ENCODE measurements at regions not wholly inside any gene's neighbourhood (a gene's known extent, or its start where the extent isn't known, plus 50 kb on each side); places are given as distances from the start of the nearest gene placed in this dataset.

DNA sequence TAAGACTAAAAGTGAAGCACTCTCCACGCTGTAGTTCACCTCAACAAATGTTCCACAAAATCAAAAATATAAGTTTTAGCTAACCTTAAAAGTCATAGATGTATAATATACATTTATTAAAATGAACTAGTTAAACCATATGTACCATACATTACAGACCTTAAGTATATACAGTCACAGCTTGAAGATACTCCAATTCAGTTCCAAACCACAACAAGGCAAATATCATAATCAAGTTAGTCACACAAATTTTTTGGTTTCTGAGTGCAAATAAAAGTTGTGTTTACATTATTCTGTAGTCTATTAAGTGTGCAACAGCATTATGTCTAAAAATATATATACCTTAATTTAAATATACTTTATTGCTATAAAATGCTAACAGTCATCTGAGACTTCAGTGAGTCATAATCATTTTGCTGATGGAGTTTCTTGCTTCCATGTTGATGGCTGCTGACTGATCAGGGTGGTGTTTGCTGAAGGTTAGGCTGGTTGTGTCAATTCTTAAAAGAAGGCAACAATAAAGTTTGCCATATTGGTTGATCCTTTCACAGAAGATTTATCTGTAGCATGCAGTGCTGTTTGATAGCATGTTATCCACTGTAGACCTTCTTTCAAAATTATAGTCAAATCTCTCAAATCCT lies 736.7 kb downstream of the NSUN3 start:
- TF ChIP-seq, protein P1, sequence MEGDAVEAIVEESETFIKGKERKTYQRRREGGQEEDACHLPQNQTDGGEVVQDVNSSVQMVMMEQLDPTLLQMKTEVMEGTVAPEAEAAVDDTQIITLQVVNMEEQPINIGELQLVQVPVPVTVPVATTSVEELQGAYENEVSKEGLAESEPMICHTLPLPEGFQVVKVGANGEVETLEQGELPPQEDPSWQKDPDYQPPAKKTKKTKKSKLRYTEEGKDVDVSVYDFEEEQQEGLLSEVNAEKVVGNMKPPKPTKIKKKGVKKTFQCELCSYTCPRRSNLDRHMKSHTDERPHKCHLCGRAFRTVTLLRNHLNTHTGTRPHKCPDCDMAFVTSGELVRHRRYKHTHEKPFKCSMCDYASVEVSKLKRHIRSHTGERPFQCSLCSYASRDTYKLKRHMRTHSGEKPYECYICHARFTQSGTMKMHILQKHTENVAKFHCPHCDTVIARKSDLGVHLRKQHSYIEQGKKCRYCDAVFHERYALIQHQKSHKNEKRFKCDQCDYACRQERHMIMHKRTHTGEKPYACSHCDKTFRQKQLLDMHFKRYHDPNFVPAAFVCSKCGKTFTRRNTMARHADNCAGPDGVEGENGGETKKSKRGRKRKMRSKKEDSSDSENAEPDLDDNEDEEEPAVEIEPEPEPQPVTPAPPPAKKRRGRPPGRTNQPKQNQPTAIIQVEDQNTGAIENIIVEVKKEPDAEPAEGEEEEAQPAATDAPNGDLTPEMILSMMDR (IDR thresholded peaks at IDR 0.05) = no peak
- TF ChIP-seq POLR2AphosphoS5 (IDR thresholded peaks at IDR 0.05) = no peak
- no peak for TF ChIP-seq POLR2A (IDR thresholded peaks at IDR 0.05)
- no peak for TF ChIP-seq EP300 (IDR thresholded peaks at IDR 0.05)

Measured in stomach (tissue), 4 donors.